ENCODE measurements at regions not wholly inside any gene's neighbourhood (a gene's known extent, or its start where the extent isn't known, plus 50 kb on each side); places are given as distances from the start of the nearest gene placed in this dataset.

DNA sequence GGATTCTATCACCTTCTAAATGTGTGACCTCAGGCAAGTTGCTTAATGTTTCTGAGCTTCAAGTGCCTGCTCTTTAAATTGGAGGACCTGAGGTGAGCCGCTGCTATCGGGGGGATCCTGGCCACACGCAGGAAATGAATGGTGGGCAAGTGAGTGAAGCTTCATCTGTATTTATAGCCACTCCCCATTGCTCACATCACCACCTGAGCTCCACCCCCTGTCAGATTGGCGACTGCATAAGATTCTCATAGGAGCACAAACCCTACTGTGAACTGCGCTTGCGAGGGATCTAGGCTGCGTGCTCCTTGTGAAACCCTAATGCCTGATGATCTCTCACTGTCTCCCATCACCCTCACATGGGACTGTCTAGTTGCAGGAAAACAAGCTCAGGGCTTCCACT lies 158.6 kb upstream of the CCND2 start:
- peaks cover 22% of the 10 kb centered on the region for H3K4me1 ChIP-seq (ENCODE audit: insufficient read depth, low read length)
- no peaks in the 10 kb centered on the region for H3K9me3 ChIP-seq (ENCODE audit: insufficient read depth, low read depth, low read length)
- no peaks in the 10 kb centered on the region for H3K36me3 ChIP-seq (ENCODE audit: insufficient read depth, low read length)
- H3K27me3 ChIP-seq (ENCODE audit: insufficient read depth, low read length): 0 out of 2 replicates have a peak, but pooled peaks cover 2% of the 10 kb centered on the region
- H3K9ac ChIP-seq (ENCODE audit: low read depth, low read length): no peak overlapping the region
- WGBS: 82% methylated on average over 7 of the region's 7 CpGs
- no peak overlapping the region for H3K27ac ChIP-seq (ENCODE audit: low read depth, low read length)
- no peak overlapping the region for H3K4me3 ChIP-seq (ENCODE audit: low read length)

GRCh38 chr12:4112734-4113325 lies 160.7 kb upstream of the CCND2 start:
- 90% methylated on average over 2 of the region's 2 CpGs for WGBS
- no peaks in the 10 kb centered on the region for H3K9me3 ChIP-seq (ENCODE audit: insufficient read depth, low read depth, low read length)
- 0 out of 2 replicates have a peak, but pooled peaks cover 2% of the 10 kb centered on the region for H3K27me3 ChIP-seq (ENCODE audit: insufficient read depth, low read length)

DNA sequence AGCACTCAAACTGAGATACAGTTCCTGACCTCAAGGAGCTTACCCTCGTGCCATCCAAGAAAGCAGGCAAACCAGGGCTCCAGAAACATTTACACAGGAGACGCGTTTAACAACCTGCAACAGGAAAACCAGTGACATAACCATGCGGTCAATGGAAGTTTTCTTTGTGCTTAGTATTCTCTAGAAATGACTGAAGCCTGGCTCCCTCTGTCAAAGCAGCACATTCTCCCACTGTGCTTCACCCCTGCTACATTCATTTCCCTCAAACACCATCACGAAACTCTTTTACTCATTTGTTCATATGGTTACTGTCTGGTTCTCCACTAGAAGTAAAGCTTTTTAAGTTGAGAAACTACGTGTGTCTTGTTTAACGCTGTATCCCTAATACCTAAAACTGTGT lies 161.3 kb upstream of the CCND2 start:
- no peaks in the 10 kb centered on the region for H3K36me3 ChIP-seq (ENCODE audit: insufficient read depth, low read length)
- 0 out of 2 replicates have a peak, but pooled peaks cover 2% of the 10 kb centered on the region for H3K27me3 ChIP-seq (ENCODE audit: insufficient read depth, low read length)
- H3K9ac ChIP-seq (ENCODE audit: low read depth, low read length): no peak overlapping the region
- peaks cover 22% of the 10 kb centered on the region for H3K4me1 ChIP-seq (ENCODE audit: insufficient read depth, low read length)
- no peaks in the 10 kb centered on the region for H3K9me3 ChIP-seq (ENCODE audit: insufficient read depth, low read depth, low read length)
- no peak overlapping the region for H3K4me3 ChIP-seq (ENCODE audit: low read length)
- H3K27ac ChIP-seq (ENCODE audit: low read depth, low read length): no peak overlapping the region
- WGBS: 98% methylated on average over 7 of the region's 7 CpGs

More at GRCh38 chr12:4112734-4113325, 160.7 kb upstream of the CCND2 start:
- Histone ChIP-seq H3K27ac (ENCODE audit: low read depth, low read length) (no peak overlapping the region), H3K4me3 (ENCODE audit: low read length) (no peak overlapping the region), H3K36me3 (ENCODE audit: insufficient read depth, low read length) (no peaks in the 10 kb centered on the region), H3K9ac (ENCODE audit: low read depth, low read length) (no peak overlapping the region), H3K4me1 (ENCODE audit: insufficient read depth, low read length) (peaks cover 22% of the 10 kb centered on the region)

DNA sequence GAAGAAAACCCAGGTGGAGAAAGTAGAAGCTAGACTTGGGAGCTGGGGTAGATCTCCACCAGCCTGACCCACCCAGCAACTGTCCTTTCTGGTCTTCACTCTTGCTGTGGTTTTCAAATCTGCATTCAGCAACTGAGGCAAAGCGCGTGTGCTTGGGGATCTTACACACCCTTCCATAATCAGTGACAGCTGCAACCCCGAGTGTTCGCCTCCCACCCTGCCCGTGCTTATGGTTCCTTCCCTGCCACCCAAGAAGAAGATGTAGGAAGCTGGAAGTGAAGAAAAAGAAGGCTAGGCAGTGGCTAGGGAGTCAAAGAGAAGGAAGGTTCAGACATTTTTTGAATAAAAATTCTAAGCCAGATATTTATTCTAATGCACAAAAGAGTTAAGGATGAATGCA lies 162.6 kb upstream of the CCND2 start:
- no peak overlapping the region for H3K9ac ChIP-seq (ENCODE audit: low read depth, low read length)
- H3K9me3 ChIP-seq (ENCODE audit: insufficient read depth, low read depth, low read length): no peaks in the 10 kb centered on the region
- peaks cover 11% of the 10 kb centered on the region for H3K4me1 ChIP-seq (ENCODE audit: insufficient read depth, low read length)
- H3K4me3 ChIP-seq (ENCODE audit: low read length): no peak overlapping the region
- WGBS: 96% methylated on average over 5 of the region's 5 CpGs
- H3K27me3 ChIP-seq (ENCODE audit: insufficient read depth, low read length): 0 out of 2 replicates have a peak, but pooled peaks cover 2% of the 10 kb centered on the region
- no peaks in the 10 kb centered on the region for H3K36me3 ChIP-seq (ENCODE audit: insufficient read depth, low read length)
- H3K27ac ChIP-seq (ENCODE audit: low read depth, low read length): no peak overlapping the region

- no peak overlapping the region for H3K9ac ChIP-seq (ENCODE audit: low read depth, low read length)
- 0 out of 2 replicates have a peak, but pooled peaks cover 3% of the 10 kb centered on the region for H3K4me1 ChIP-seq (ENCODE audit: insufficient read depth, low read length)
- H3K9me3 ChIP-seq (ENCODE audit: insufficient read depth, low read depth, low read length): no peaks in the 10 kb centered on the region
- H3K4me3 ChIP-seq (ENCODE audit: low read length): no peak overlapping the region
- no peaks in the 10 kb centered on the region for H3K36me3 ChIP-seq (ENCODE audit: insufficient read depth, low read length)
- H3K27ac ChIP-seq (ENCODE audit: low read depth, low read length): no peak overlapping the region
- 93% methylated on average over 5 of the region's 5 CpGs for WGBS
- 0 out of 2 replicates have a peak, but pooled peaks cover 2% of the 10 kb centered on the region for H3K27me3 ChIP-seq (ENCODE audit: insufficient read depth, low read length)
Measured at GRCh38 chr12:4109826-4110225, 163.7 kb upstream of the CCND2 start.

GRCh38 chr12:4108803-4109345 lies 164.7 kb upstream of the CCND2 start:
- 92% methylated on average over 5 of the region's 5 CpGs for WGBS
- H3K9ac ChIP-seq (ENCODE audit: low read depth, low read length): no peak overlapping the region

DNA sequence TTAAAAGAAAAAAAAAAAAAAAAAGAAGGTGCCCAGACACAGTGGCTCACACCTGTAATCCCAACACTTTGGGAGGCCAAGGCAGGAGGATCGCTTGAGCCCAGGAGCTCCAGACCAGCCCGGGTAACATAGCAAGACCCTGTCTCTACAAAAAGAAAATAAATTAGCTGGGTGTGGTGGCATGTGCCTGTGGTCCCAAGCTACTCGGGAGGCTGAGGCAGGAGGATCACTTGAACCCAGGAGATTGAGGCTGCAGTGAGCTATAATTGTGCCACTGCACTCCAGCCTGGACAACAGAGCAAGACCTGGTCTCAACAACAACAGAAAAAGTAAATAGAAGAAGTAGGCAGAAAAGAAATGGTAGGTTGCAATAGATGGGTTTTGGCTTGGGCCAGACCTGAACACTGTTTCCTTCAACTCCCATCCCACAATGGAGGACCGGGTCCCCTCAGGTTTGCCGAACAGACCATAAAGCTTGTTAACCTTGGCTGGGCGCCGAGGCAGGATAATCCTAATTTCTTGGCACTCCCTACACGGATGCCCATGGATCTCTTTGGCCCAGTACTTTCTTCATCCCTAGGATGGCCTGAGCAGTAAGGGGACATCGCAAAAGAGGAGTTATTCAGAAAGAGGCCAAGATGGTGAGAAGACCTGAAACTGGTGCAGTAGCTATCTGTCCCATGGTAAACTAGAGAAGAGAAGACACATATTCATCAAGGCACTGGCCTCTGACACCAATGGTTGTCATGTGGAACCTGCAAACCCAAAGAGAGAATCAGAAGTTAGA lies 165.5 kb upstream of the CCND2 start:
- 97% methylated on average over 9 of the region's 9 CpGs for WGBS
- Histone ChIP-seq H3K36me3 (ENCODE audit: insufficient read depth, low read length) (no peaks in the 10 kb centered on the region), H3K4me1 (ENCODE audit: insufficient read depth, low read length) (no peaks in the 10 kb centered on the region), H3K27ac (ENCODE audit: low read depth, low read length) (no peak overlapping the region), H3K9me3 (ENCODE audit: insufficient read depth, low read depth, low read length) (no peaks in the 10 kb centered on the region), H3K4me3 (ENCODE audit: low read length) (no peak overlapping the region), H3K27me3 (ENCODE audit: insufficient read depth, low read length) (0 out of 2 replicates have a peak, but pooled peaks cover 2% of the 10 kb centered on the region), H3K9ac (ENCODE audit: low read depth, low read length) (no peak overlapping the region)

More at GRCh38 chr12:4108803-4109345, 164.7 kb upstream of the CCND2 start:
- no peak overlapping the region for H3K27ac ChIP-seq (ENCODE audit: low read depth, low read length)
- H3K9me3 ChIP-seq (ENCODE audit: insufficient read depth, low read depth, low read length): no peaks in the 10 kb centered on the region
- no peak overlapping the region for H3K4me3 ChIP-seq (ENCODE audit: low read length)
- no peaks in the 10 kb centered on the region for H3K4me1 ChIP-seq (ENCODE audit: insufficient read depth, low read length)
- 0 out of 2 replicates have a peak, but pooled peaks cover 2% of the 10 kb centered on the region for H3K27me3 ChIP-seq (ENCODE audit: insufficient read depth, low read length)
- no peaks in the 10 kb centered on the region for H3K36me3 ChIP-seq (ENCODE audit: insufficient read depth, low read length)

DNA sequence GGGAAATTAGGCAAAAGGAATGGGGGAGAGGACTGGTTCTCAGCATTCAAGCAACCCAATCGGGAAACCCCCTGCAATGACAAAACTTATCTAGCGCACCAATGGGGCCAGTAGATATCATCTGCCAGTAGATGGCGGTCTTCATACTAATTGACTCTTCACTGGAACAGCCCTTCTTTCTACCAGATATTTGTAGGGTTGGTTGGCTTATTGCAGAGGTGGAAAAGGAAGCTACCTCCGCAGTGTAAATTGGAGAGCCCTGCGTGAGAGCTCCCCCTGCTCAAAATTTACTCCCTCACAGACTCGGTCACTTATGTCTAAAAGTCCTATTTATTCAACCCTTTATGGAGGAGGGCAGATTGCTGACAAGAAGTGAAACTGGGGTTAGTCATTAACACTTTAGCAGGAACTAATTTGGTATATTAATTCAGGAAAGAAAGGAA lies 166.1 kb upstream of the CCND2 start:
- Histone ChIP-seq H3K9ac (ENCODE audit: low read depth, low read length) (no peak overlapping the region), H3K4me1 (ENCODE audit: insufficient read depth, low read length) (no peaks in the 10 kb centered on the region), H3K4me3 (ENCODE audit: low read length) (no peak overlapping the region), H3K27ac (ENCODE audit: low read depth, low read length) (no peak overlapping the region), H3K36me3 (ENCODE audit: insufficient read depth, low read length) (no peaks in the 10 kb centered on the region), H3K9me3 (ENCODE audit: insufficient read depth, low read depth, low read length) (no peaks in the 10 kb centered on the region), H3K27me3 (ENCODE audit: insufficient read depth, low read length) (no peaks in the 10 kb centered on the region)
- WGBS: 63% methylated on average over 6 of the region's 6 CpGs

DNA sequence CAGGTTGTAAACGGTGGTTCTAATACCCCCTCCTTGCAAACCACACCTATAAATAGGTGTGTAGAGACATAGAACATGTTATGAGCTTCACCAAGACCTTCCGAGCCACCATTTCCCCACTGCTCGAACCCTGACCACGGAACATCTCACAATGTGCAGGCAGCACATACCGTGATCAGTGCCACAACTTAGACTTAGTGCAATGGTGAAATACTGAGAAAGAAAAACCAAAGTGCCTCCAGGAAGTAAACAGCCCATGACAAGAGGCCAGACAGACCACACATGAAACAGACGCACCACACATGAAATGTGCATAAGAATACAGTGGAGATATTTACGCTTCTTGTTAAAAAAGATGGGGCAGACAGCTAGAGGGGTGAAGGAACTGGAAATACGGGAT lies 166.9 kb upstream of the CCND2 start:
- H3K27ac ChIP-seq (ENCODE audit: low read depth, low read length): no peak overlapping the region
- no peak overlapping the region for H3K9ac ChIP-seq (ENCODE audit: low read depth, low read length)
- WGBS: 96% methylated on average over 7 of the region's 8 CpGs
- no peaks in the 10 kb centered on the region for H3K4me1 ChIP-seq (ENCODE audit: insufficient read depth, low read length)
- H3K9me3 ChIP-seq (ENCODE audit: insufficient read depth, low read depth, low read length): no peaks in the 10 kb centered on the region
- H3K4me3 ChIP-seq (ENCODE audit: low read length): no peak overlapping the region
- no peaks in the 10 kb centered on the region for H3K27me3 ChIP-seq (ENCODE audit: insufficient read depth, low read length)
- no peaks in the 10 kb centered on the region for H3K36me3 ChIP-seq (ENCODE audit: insufficient read depth, low read length)

DNA sequence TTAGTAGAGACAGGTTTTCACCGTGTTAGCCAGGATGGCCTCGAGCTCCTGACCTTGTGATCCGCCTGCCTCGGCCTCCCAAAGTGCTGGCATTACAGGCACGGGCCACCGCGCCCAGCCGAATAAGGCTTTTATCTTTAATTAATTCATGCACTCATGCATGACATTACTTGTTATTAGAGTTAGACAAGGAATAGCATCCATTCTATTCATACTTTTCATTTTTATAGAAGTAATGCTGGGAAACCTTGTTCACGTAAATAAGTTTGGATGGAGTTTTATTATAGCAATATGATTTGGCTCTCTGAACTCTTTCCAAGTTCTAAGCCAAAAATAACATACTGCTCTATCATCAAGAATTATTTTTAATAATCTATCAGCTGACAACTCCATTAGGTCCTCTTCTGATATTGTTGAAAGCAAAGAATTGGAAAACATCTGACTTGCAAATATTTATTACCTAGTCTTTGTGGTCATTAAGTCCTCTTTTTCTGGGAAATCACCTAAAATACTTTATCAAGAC lies 168.8 kb upstream of the CCND2 start:
- H3K36me3 ChIP-seq (ENCODE audit: insufficient read depth, low read length): no peaks in the 10 kb centered on the region
- H3K9me3 ChIP-seq (ENCODE audit: insufficient read depth, low read depth, low read length): no peaks in the 10 kb centered on the region
- no peak overlapping the region for H3K9ac ChIP-seq (ENCODE audit: low read depth, low read length)
- WGBS: 92% methylated on average over 7 of the region's 9 CpGs
- no peaks in the 10 kb centered on the region for H3K27me3 ChIP-seq (ENCODE audit: insufficient read depth, low read length)
- no peak overlapping the region for H3K27ac ChIP-seq (ENCODE audit: low read depth, low read length)
- H3K4me3 ChIP-seq (ENCODE audit: low read length): no peak overlapping the region
- no peaks in the 10 kb centered on the region for H3K4me1 ChIP-seq (ENCODE audit: insufficient read depth, low read length)

DNA sequence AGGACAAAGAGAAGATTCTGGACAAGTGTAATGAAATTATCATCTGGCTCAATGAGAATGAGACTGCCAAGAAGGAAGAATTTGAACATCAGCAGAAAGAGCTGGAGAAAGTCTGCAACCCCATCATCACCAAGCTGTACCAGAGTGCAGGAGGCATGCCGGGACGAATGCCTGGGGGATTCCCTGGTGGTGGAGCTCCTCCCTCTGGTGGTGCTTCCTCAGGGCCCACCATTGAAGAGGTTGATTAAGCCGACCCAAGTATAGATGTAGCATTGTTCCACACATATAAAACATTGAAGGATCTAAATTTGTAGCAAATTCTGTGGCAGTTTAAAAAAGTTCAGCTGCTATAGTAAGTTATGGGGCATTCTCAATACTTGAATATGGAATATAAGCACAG lies 174.3 kb upstream of the CCND2 start:
- Histone ChIP-seq H3K27ac (ENCODE audit: low read depth, low read length) (no peak overlapping the region), H3K27me3 (ENCODE audit: insufficient read depth, low read length) (no peaks in the 10 kb centered on the region), H3K9me3 (ENCODE audit: insufficient read depth, low read depth, low read length) (no peaks in the 10 kb centered on the region), H3K4me1 (ENCODE audit: insufficient read depth, low read length) (no peaks in the 10 kb centered on the region), H3K4me3 (ENCODE audit: low read length) (no peak overlapping the region), H3K9ac (ENCODE audit: low read depth, low read length) (no peak overlapping the region), H3K36me3 (ENCODE audit: insufficient read depth, low read length) (no peaks in the 10 kb centered on the region)
- 55% methylated on average over 2 of the region's 3 CpGs for WGBS
